ENCODE measurements at regions not wholly inside any gene's neighbourhood (a gene's known extent, or its start where the extent isn't known, plus 50 kb on each side); places are given as distances from the start of the nearest gene placed in this dataset.

DNA sequence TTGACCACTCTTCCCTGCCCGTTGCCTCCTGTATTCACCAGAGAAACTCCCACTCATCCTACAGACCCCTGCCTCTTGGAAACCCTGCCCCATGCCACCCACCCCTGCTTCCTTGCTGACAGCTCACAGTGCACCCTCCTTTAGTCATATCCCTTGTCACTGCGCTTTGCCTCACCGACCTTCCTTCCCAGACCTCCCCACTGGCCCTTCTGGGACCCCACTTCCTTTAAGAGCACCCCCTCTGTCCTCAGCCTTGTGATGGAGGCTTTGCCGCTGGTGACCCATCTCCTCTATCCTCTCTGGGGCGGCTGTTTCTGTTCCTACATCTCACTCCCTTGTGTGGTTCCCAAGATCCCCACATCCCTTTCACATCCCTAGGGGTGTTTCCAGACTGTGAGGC is 92.8 kb upstream of the ZMIZ1 start:
- no peak for TF ChIP-seq EZH2 (IDR thresholded peaks at IDR 0.05; ENCODE audit: borderline replicate concordance, insufficient read depth, low read depth, low read length, poor library complexity, severe bottlenecking)
- TF ChIP-seq CTCF (IDR thresholded peaks at IDR 0.05): no peak
